Left lung (tissue), 4 donors: ENCODE measurements at regions not wholly inside any gene's neighbourhood (a gene's known extent, or its start where the extent isn't known, plus 50 kb on each side); places are given as distances from the start of the nearest gene placed in this dataset.

Experiments used
- ATAC-seq: fragments of 200-7000 bp; cut with Tn5 transposase; one replicate; pipeline ENCODE4 v1.9.1; 2020; ENCODE audit warnings: moderate library complexity
- DNase-seq, 4 donors: peaks; one replicate each; pipeline ENCODE4 v3.0.0-alpha.2; 2013 to 2020
- H3K27ac ChIP-seq, 2 donors: fragments of 200-600 bp; sonication (generic) in 1 of 2; one replicate each; pipeline versions ENCODE4 v1.5.0 to v1.8.0; 2020 to 2021
- H3K27me3 ChIP-seq, 2 donors: fragments of 200-600 bp; sonication (generic) in 1 of 2; one replicate each; pipeline versions ENCODE4 v1.5.0 to v1.8.0; 2020 to 2021
- H3K36me3 ChIP-seq, 2 donors: fragments of 200-600 bp; sonication (generic) in 1 of 2; one replicate each; pipeline versions ENCODE4 v1.5.0 to v1.8.0; 2020 to 2021
- H3K4me1 ChIP-seq, 2 donors: fragments of 200-600 bp; one replicate each; pipeline ENCODE4 v1.8.0; 2021
- H3K4me3 ChIP-seq, 2 donors: fragments of 200-600 bp; sonication (generic) in 1 of 2; one replicate each; pipeline versions ENCODE4 v1.5.0 to v1.8.0; 2020 to 2021; ENCODE audit warnings: mild to moderate bottlenecking in 1 of 2
- H3K9me3 ChIP-seq, 2 donors: fragments of 200-600 bp; sonication (generic) in 1 of 2; one replicate each; pipeline versions ENCODE4 v1.5.0 to v1.8.0; 2020 to 2021
- CTCF ChIP-seq, 2 donors: fragments of 200-600 bp; sonication (generic) in 1 of 2; IDR thresholded peaks; one replicate each; pipeline versions ENCODE4 v1.5.0 to v1.8.0; 2021; ENCODE audit warnings: antibody characterized with exemption in 2 of 2
- intact Hi-C, 2 donors: fragments of 100-400 bp; cut with DNase I; formaldehyde crosslinking; loops; one replicate each; pipeline versions ENCODE4 v1.11.2 to v1.14.2; 2022
- donor health status: DM: no; HTN: yes; CAD: no.
- donor health status: DM: no; HTN: no; CAD: no.

- ATAC-seq (no peak), DNase-seq (no peak)
- H3K9me3 ChIP-seq: no peaks in the 10 kb centered on the region
- no peak overlapping the region for H3K27ac ChIP-seq
- no peaks in the 10 kb centered on the region for H3K27me3 ChIP-seq
- H3K4me3 ChIP-seq: no peak overlapping the region
- no peaks in the 10 kb centered on the region for H3K4me1 ChIP-seq
- no peak for TF ChIP-seq CTCF (IDR thresholded peaks at IDR 0.05)
- intact Hi-C loops: no loop called here
- no peaks in the 10 kb centered on the region for H3K36me3 ChIP-seq
These were observed 843.5 kb downstream of the BCL11B start for GRCh38 chr14:98428483-98428994.

- Histone ChIP-seq H3K36me3 (no peaks in the 10 kb centered on the region), H3K4me3 (no peak overlapping the region), H3K4me1 (no peaks in the 10 kb centered on the region), H3K27ac (no peak overlapping the region), H3K9me3 (peaks cover 0 to 7% of the 10 kb centered on the region in 2 donors), H3K27me3 (no peaks in the 10 kb centered on the region)
- intact Hi-C loops: no loop called here
- ATAC-seq (no peak), DNase-seq (no peak)
- no peak for TF ChIP-seq CTCF (IDR thresholded peaks at IDR 0.05)
These were observed 838.6 kb downstream of the BCL11B start for GRCh38 chr14:98433436-98433835.

- no peaks in the 10 kb centered on the region for H3K4me1 ChIP-seq
- no peak for TF ChIP-seq CTCF (IDR thresholded peaks at IDR 0.05)
- intact Hi-C loops: no loop called here
- no peak overlapping the region for H3K27ac ChIP-seq
- DNase-seq (no peak), ATAC-seq (no peak)
- H3K9me3 ChIP-seq: peaks cover 0 to 7% of the 10 kb centered on the region in 2 donors
- no peaks in the 10 kb centered on the region for H3K27me3 ChIP-seq
- H3K4me3 ChIP-seq: no peak overlapping the region
- no peaks in the 10 kb centered on the region for H3K36me3 ChIP-seq
These were observed 834.9 kb downstream of the BCL11B start for GRCh38 chr14:98437113-98437512.

GRCh38 chr14:98444077-98444476 lies 827.9 kb downstream of the BCL11B start:
- ATAC-seq (no peak), DNase-seq (no peak)
- Histone ChIP-seq H3K4me3 (no peak overlapping the region), H3K27me3 (no peaks in the 10 kb centered on the region), H3K36me3 (no peaks in the 10 kb centered on the region), H3K9me3 (no peaks in the 10 kb centered on the region), H3K4me1 (no peaks in the 10 kb centered on the region), H3K27ac (no peak overlapping the region)
- no peak for TF ChIP-seq CTCF (IDR thresholded peaks at IDR 0.05)
- intact Hi-C loops: no loop called here

- no peak for TF ChIP-seq CTCF (IDR thresholded peaks at IDR 0.05)
These were observed 826.3 kb downstream of the BCL11B start for GRCh38 chr14:98445718-98446117.

More at GRCh38 chr14:98445718-98446117, 826.3 kb downstream of the BCL11B start:
- intact Hi-C loops: no loop called here
- Histone ChIP-seq H3K4me3 (no peak overlapping the region), H3K27ac (no peak overlapping the region), H3K4me1 (no peaks in the 10 kb centered on the region), H3K9me3 (no peaks in the 10 kb centered on the region), H3K36me3 (no peaks in the 10 kb centered on the region), H3K27me3 (no peaks in the 10 kb centered on the region)
- DNase-seq (no peak), ATAC-seq (no peak)
